Peyer's patch (tissue), 4 donors: ENCODE measurements at regions not wholly inside any gene's neighbourhood (a gene's known extent, or its start where the extent isn't known, plus 50 kb on each side); places are given as distances from the start of the nearest gene placed in this dataset.

Source experiments
- CTCF ChIP-seq, 6 experiments: fragments of 450-650 bp in 4 of 6; fragments of 200-600 bp in 2 of 6; sonication (generic) in 1 of 6; IDR thresholded peaks; one replicate each; pipeline ENCODE4 v1.5.1; 2017 to 2019; ENCODE audit warnings: antibody characterized with exemption in 6 of 6, mild to moderate bottlenecking in 3 of 6, moderate library complexity in 1 of 6
- POLR2A ChIP-seq, 2 donors: fragments of 450-650 bp; IDR thresholded peaks; one replicate each; pipeline ENCODE4 v1.5.1; 2017; ENCODE audit warnings: antibody characterized with exemption in 2 of 2, mild to moderate bottlenecking in 2 of 2, moderate library complexity in 2 of 2

GRCh38 chr19:30651066-30651465 lies 278.9 kb downstream of the ZNF536 start:
- TF ChIP-seq POLR2A (IDR thresholded peaks at IDR 0.05) (no peak), CTCF (IDR thresholded peaks at IDR 0.05) (no peak)
